ENCODE measurements at regions not wholly inside any gene's neighbourhood (a gene's known extent, or its start where the extent isn't known, plus 50 kb on each side); places are given as distances from the start of the nearest gene placed in this dataset.

DNA sequence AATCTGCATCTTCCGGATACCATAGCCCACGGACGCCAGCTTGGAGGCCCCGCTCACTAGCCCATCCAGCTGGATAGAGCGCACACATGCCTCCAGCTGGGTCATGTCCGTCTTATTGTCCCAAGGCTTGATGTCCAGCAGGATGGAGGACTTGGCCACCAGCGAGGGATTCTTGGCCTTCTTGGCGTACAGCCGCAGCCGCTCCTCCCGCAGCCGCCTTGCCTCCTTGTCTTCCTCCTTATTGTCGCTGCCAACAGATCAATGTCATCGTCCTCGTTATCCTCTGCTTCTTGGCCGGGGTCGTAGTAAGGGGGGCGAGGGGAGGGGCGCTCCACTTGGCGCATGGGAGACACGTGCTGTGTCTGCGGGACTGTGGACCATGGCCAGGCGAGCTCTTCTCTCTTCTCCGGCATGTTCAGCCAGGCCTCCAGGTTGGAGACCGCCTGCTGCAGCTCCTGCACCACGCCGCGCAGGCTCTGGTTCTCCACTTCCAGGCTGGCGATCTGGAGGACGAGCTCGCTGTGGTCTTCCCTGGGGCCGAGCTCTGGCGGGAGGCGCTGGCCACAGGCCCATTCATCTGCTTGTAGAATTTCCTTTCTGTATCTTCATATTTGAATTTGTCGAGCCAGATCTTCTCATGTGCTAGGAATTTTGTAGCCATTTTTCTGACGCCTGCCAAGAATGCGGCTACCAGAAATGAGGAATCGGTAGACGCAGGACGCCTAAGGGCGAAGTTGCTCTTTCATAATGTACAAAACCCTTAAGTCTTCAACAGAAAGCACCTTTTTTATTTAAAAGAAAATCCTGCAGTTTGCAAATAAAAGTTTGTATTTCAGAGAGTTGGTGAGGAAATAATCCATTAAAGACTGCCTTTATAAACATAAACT, 60.1 kb upstream of the PTPRK start:
- TF ChIP-seq, protein P1, sequence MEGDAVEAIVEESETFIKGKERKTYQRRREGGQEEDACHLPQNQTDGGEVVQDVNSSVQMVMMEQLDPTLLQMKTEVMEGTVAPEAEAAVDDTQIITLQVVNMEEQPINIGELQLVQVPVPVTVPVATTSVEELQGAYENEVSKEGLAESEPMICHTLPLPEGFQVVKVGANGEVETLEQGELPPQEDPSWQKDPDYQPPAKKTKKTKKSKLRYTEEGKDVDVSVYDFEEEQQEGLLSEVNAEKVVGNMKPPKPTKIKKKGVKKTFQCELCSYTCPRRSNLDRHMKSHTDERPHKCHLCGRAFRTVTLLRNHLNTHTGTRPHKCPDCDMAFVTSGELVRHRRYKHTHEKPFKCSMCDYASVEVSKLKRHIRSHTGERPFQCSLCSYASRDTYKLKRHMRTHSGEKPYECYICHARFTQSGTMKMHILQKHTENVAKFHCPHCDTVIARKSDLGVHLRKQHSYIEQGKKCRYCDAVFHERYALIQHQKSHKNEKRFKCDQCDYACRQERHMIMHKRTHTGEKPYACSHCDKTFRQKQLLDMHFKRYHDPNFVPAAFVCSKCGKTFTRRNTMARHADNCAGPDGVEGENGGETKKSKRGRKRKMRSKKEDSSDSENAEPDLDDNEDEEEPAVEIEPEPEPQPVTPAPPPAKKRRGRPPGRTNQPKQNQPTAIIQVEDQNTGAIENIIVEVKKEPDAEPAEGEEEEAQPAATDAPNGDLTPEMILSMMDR (IDR thresholded peaks at IDR 0.05) = no peak
- TF ChIP-seq POLR2A (IDR thresholded peaks at IDR 0.05) = no peak
